ENCODE measurements at regions not wholly inside any gene's neighbourhood (a gene's known extent, or its start where the extent isn't known, plus 50 kb on each side); places are given as distances from the start of the nearest gene placed in this dataset.

- ATAC-seq: no peak
- Histone ChIP-seq H3K36me3 (no peaks in the 10 kb centered on the region), H3K9me3 (no peaks in the 10 kb centered on the region), H3K27me3 (peaks cover 8% of the 10 kb centered on the region), H3K27ac (no peak overlapping the region), H3K4me3 (no peak overlapping the region), H3K4me1 (no peaks in the 10 kb centered on the region)
- TF ChIP-seq EP300 (IDR thresholded peaks at IDR 0.05) (no peak), POLR2A (IDR thresholded peaks at IDR 0.05) (no peak), POLR2AphosphoS5 (IDR thresholded peaks at IDR 0.05) (no peak)
- TF ChIP-seq, protein P1, sequence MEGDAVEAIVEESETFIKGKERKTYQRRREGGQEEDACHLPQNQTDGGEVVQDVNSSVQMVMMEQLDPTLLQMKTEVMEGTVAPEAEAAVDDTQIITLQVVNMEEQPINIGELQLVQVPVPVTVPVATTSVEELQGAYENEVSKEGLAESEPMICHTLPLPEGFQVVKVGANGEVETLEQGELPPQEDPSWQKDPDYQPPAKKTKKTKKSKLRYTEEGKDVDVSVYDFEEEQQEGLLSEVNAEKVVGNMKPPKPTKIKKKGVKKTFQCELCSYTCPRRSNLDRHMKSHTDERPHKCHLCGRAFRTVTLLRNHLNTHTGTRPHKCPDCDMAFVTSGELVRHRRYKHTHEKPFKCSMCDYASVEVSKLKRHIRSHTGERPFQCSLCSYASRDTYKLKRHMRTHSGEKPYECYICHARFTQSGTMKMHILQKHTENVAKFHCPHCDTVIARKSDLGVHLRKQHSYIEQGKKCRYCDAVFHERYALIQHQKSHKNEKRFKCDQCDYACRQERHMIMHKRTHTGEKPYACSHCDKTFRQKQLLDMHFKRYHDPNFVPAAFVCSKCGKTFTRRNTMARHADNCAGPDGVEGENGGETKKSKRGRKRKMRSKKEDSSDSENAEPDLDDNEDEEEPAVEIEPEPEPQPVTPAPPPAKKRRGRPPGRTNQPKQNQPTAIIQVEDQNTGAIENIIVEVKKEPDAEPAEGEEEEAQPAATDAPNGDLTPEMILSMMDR (IDR thresholded peaks at IDR 0.05): no peak
- 75 to 87% methylated on average over 2 to 11 of the region's 16 CpGs for WGBS, 2 donors (ENCODE audit: low coverage in 1 of 2)
Measured at GRCh38 chr18:27785815-27786471, 391.0 kb downstream of the CDH2 start.

GRCh38 chr18:27780061-27780745, 396.7 kb downstream of the CDH2 start:
- no peaks in the 10 kb centered on the region for H3K36me3 ChIP-seq
- WGBS, 2 donors (ENCODE audit: low coverage in 1 of 2): 88 to 90% methylated on average over 4 of the region's 4 CpGs
- no peak overlapping the region for H3K27ac ChIP-seq
- no peak overlapping the region for H3K4me3 ChIP-seq
- no peaks in the 10 kb centered on the region for H3K9me3 ChIP-seq
- no peaks in the 10 kb centered on the region for H3K4me1 ChIP-seq
- no peak for ATAC-seq
- H3K27me3 ChIP-seq: peaks cover 8% of the 10 kb centered on the region
- TF ChIP-seq EP300 (IDR thresholded peaks at IDR 0.05): no peak
- TF ChIP-seq POLR2AphosphoS5 (IDR thresholded peaks at IDR 0.05): no peak
- TF ChIP-seq, protein P1 (IDR thresholded peaks at IDR 0.05): no peak
- no peak for TF ChIP-seq POLR2A (IDR thresholded peaks at IDR 0.05)

GRCh38 chr18:27778925-27779324, 398.0 kb downstream of the CDH2 start:
- Histone ChIP-seq H3K4me1 (no peaks in the 10 kb centered on the region), H3K4me3 (no peak overlapping the region), H3K9me3 (no peaks in the 10 kb centered on the region), H3K27ac (no peak overlapping the region), H3K36me3 (no peaks in the 10 kb centered on the region), H3K27me3 (no peaks in the 10 kb centered on the region)
- ATAC-seq: no peak
- TF ChIP-seq EP300 (IDR thresholded peaks at IDR 0.05): no peak
- TF ChIP-seq, protein P1 (IDR thresholded peaks at IDR 0.05): no peak
- no peak for TF ChIP-seq POLR2AphosphoS5 (IDR thresholded peaks at IDR 0.05)
- no peak for TF ChIP-seq POLR2A (IDR thresholded peaks at IDR 0.05)
- WGBS, 2 donors (ENCODE audit: low coverage in 1 of 2): 32 to 35% methylated on average over 1 of the region's 1 CpG

GRCh38 chr18:27778441-27778840, 398.5 kb downstream of the CDH2 start:
- ATAC-seq: no peak
- Histone ChIP-seq H3K9me3 (no peaks in the 10 kb centered on the region), H3K36me3 (no peaks in the 10 kb centered on the region), H3K27me3 (no peaks in the 10 kb centered on the region), H3K4me3 (no peak overlapping the region), H3K27ac (no peak overlapping the region), H3K4me1 (no peaks in the 10 kb centered on the region)
- TF ChIP-seq POLR2AphosphoS5 (IDR thresholded peaks at IDR 0.05): no peak
- TF ChIP-seq, protein P1 (IDR thresholded peaks at IDR 0.05): peak in 1 of 4 experiments; percentile 15
- 0% methylated on average over 2 of the region's 2 CpGs for WGBS, 2 donors (ENCODE audit: low coverage in 1 of 2)

DNA sequence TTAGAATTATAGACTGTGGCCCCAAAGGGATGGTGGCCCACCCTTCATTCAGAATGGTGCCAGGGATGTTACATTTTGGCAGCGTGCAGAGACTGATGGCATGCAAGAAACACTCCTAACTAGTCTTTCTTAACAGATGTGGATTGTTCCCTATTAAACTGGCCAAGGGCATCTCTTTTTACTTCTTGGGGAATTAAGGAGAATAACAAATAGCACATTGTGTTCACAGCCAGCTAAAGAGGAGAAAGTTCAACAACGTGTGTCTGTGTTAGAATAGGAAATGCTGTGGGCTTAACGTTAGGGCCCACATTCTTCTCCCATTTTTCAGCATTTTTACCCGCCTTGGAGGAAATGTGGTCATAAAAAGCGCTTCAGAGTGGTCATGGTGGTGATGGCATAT, 404.8 kb downstream of the CDH2 start:
- TF ChIP-seq POLR2AphosphoS5 (IDR thresholded peaks at IDR 0.05): no peak
- TF ChIP-seq POLR2A (IDR thresholded peaks at IDR 0.05): no peak
- TF ChIP-seq EP300 (IDR thresholded peaks at IDR 0.05): no peak
- TF ChIP-seq, protein P1 (IDR thresholded peaks at IDR 0.05): no peak
- WGBS, 2 donors (ENCODE audit: low coverage in 1 of 2): 78% methylated on average over 4 to 5 of the region's 5 CpGs
- Histone ChIP-seq H3K4me1 (no peaks in the 10 kb centered on the region), H3K27ac (no peak overlapping the region), H3K27me3 (no peaks in the 10 kb centered on the region), H3K4me3 (no peak overlapping the region), H3K9me3 (no peaks in the 10 kb centered on the region), H3K36me3 (no peaks in the 10 kb centered on the region)
- ATAC-seq: no peak
